Astrocyte (in vitro differentiated cells and primary cell): ENCODE measurements at regions not wholly inside any gene's neighbourhood (a gene's known extent, or its start where the extent isn't known, plus 50 kb on each side); places are given as distances from the start of the nearest gene placed in this dataset.

Source experiments
- EZH2 ChIP-seq: IDR thresholded peaks from 2 replicates; pipeline ENCODE4 v1.6.1; 2012; ENCODE audit warnings: mild to moderate bottlenecking, low read length, inconsistent platforms; ENCODE audit not compliant: insufficient read depth
- TF ChIP-seq, protein P1 (sequence below): IDR thresholded peaks from 2 replicates; pipeline ENCODE4 v1.5.1; 2011; ENCODE audit warnings: low read depth, mild to moderate bottlenecking, inconsistent platforms, low read length, moderate library complexity; ENCODE audit not compliant: insufficient read depth

- TF ChIP-seq, protein P1, sequence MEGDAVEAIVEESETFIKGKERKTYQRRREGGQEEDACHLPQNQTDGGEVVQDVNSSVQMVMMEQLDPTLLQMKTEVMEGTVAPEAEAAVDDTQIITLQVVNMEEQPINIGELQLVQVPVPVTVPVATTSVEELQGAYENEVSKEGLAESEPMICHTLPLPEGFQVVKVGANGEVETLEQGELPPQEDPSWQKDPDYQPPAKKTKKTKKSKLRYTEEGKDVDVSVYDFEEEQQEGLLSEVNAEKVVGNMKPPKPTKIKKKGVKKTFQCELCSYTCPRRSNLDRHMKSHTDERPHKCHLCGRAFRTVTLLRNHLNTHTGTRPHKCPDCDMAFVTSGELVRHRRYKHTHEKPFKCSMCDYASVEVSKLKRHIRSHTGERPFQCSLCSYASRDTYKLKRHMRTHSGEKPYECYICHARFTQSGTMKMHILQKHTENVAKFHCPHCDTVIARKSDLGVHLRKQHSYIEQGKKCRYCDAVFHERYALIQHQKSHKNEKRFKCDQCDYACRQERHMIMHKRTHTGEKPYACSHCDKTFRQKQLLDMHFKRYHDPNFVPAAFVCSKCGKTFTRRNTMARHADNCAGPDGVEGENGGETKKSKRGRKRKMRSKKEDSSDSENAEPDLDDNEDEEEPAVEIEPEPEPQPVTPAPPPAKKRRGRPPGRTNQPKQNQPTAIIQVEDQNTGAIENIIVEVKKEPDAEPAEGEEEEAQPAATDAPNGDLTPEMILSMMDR: no peak
- TF ChIP-seq EZH2: no peak
Observed at GRCh38 chr4:147194604-147195003, 248.9 kb upstream of the TTC29 start.
